ENCODE measurements at regions not wholly inside any gene's neighbourhood (a gene's known extent, or its start where the extent isn't known, plus 50 kb on each side); places are given as distances from the start of the nearest gene placed in this dataset.
A peak's percentile ranks its signal among the peaks of the same experiment; 100 is the strongest.

- no peak for DNase-seq
These were observed 831.9 kb upstream of the CDH2 start for GRCh38 chr18:29008809-29009208.

- DNase-seq, result no peak
These were observed 831.2 kb upstream of the CDH2 start for GRCh38 chr18:29007986-29008654.

- DNase-seq, result no peak
These were observed 828.0 kb upstream of the CDH2 start for GRCh38 chr18:29004921-29005320.

- DNase-seq, result peak; percentile 98
These were observed 826.3 kb upstream of the CDH2 start for GRCh38 chr18:29003194-29003593.

GRCh38 chr18:29002747-29003146 lies 825.8 kb upstream of the CDH2 start:
- DNase-seq, result no peak

- DNase-seq, result no peak
These were observed 822.8 kb upstream of the CDH2 start for GRCh38 chr18:28999726-29000125.

GRCh38 chr18:28995319-28995718 lies 818.4 kb upstream of the CDH2 start:
- DNase-seq, result peak; percentile 31

- no peak for DNase-seq
These were observed 807.8 kb upstream of the CDH2 start for GRCh38 chr18:28984731-28985130.

- no peak for DNase-seq
These were observed 797.6 kb upstream of the CDH2 start for GRCh38 chr18:28974504-28974903.

GRCh38 chr18:28973324-28973723 lies 796.4 kb upstream of the CDH2 start:
- DNase-seq, result no peak

GRCh38 chr18:28972333-28972907 lies 795.5 kb upstream of the CDH2 start:
- DNase-seq, result no peak

- no peak for DNase-seq
These were observed 786.6 kb upstream of the CDH2 start for GRCh38 chr18:28963481-28963880.

GRCh38 chr18:28961669-28962228 lies 784.8 kb upstream of the CDH2 start:
- peak; percentile 93 for DNase-seq

- DNase-seq, result no peak
These were observed 783.2 kb upstream of the CDH2 start for GRCh38 chr18:28960146-28960545.

GRCh38 chr18:28952339-28952738 lies 775.4 kb upstream of the CDH2 start:
- no peak for DNase-seq

- DNase-seq, result no peak
These were observed 771.0 kb upstream of the CDH2 start for GRCh38 chr18:28947900-28948299.

- no peak for DNase-seq
These were observed 769.5 kb upstream of the CDH2 start for GRCh38 chr18:28946471-28946870.

GRCh38 chr18:28922936-28923335 lies 746.0 kb upstream of the CDH2 start:
- DNase-seq, result no peak

GRCh38 chr18:28916456-28916855 lies 739.5 kb upstream of the CDH2 start:
- DNase-seq, result no peak

- DNase-seq, result no peak
These were observed 728.6 kb upstream of the CDH2 start for GRCh38 chr18:28905509-28905908.

- DNase-seq, result no peak
These were observed 727.9 kb upstream of the CDH2 start for GRCh38 chr18:28904789-28905364.

- no peak for DNase-seq
These were observed 726.4 kb upstream of the CDH2 start for GRCh38 chr18:28903306-28903705.

GRCh38 chr18:28890791-28891190 lies 713.9 kb upstream of the CDH2 start:
- no peak for DNase-seq

- DNase-seq, result no peak
These were observed 707.4 kb upstream of the CDH2 start for GRCh38 chr18:28884304-28884703.
